OCI-LY7 (cell line): ENCODE measurements at regions not wholly inside any gene's neighbourhood (a gene's known extent, or its start where the extent isn't known, plus 50 kb on each side); places are given as distances from the start of the nearest gene placed in this dataset.

Experiments used
- CTCF ChIP-seq: fragments of 200-600 bp; sonication (generic); conservative IDR thresholded peaks from 2 replicates; pipeline ENCODE4 v1.5.1; 2014; ENCODE audit warnings: mild to moderate bottlenecking, antibody characterized with exemption, low read length, moderate library complexity, mixed read lengths
- EZH2phosphoT487 ChIP-seq: fragments of 200-600 bp; sonication (generic); IDR thresholded peaks from 2 replicates; pipeline ENCODE4 v1.6.1; 2018; ENCODE audit warnings: low read depth, borderline replicate concordance, mild to moderate bottlenecking, mixed run types, antibody characterized with exemption, low read length, moderate library complexity, mixed read lengths

DNA sequence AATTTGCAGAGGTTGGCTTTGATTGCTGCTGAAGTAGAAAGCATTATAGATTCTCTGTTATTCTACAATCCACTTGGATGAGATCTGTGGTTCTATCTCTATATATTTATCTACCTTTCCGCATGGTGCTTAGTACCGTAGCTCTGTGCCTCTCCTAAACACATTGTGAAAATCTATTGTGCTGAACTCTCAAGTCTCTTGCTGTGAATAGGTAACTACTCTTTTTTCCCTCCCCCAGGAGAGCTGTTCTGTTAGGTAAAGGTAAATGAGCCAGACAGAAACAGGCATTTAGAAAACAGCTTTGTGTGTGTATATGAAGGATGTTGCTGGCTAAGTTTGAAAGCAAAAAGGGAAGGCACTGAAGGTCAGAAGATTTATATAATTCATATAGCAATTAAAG is 112.6 kb downstream of the BRMS1L start:
- TF ChIP-seq CTCF (no peak), EZH2phosphoT487 (no peak)
